Liver (tissue), 8 donors: ENCODE measurements at regions not wholly inside any gene's neighbourhood (a gene's known extent, or its start where the extent isn't known, plus 50 kb on each side); places are given as distances from the start of the nearest gene placed in this dataset.

Source experiments
- DNase-seq: peaks from one replicate; pipeline ENCODE4 v3.0.0-alpha.2; 2017; ENCODE audit warnings: low spot score
- H3K27ac ChIP-seq, 2 donors: one replicate each; pipeline ENCODE4 v1.7.0; 2013; ENCODE audit warnings: inconsistent platforms in 2 of 2, low read length in 2 of 2, control low read depth in 1 of 2, low read depth in 1 of 2, mild to moderate bottlenecking in 1 of 2
- H3K27me3 ChIP-seq, 4 donors: one replicate each; pipeline versions ENCODE4 v1.6.1 to v1.7.0; 2013; ENCODE audit warnings: low read length in 3 of 4, inconsistent platforms in 1 of 4, mild to moderate bottlenecking in 1 of 4, moderate library complexity in 1 of 4; ENCODE audit not compliant: control insufficient read depth in 4 of 4, insufficient read depth in 4 of 4
- H3K36me3 ChIP-seq, 4 donors: one replicate each; pipeline versions ENCODE4 v1.6.1 to v1.7.0; 2013; ENCODE audit warnings: low read length in 3 of 4, mild to moderate bottlenecking in 3 of 4, low read depth in 1 of 4, moderate library complexity in 1 of 4; ENCODE audit not compliant: control insufficient read depth in 4 of 4, insufficient read depth in 3 of 4
- H3K4me1 ChIP-seq, 4 donors: one replicate each; pipeline versions ENCODE4 v1.6.1 to v1.7.0; 2013; ENCODE audit warnings: low read length in 3 of 4, mild to moderate bottlenecking in 3 of 4, moderate library complexity in 1 of 4; ENCODE audit not compliant: control insufficient read depth in 4 of 4, insufficient read depth in 4 of 4
- H3K4me3 ChIP-seq, 3 donors: one replicate each; pipeline versions ENCODE4 v1.6.1 to v1.7.0; 2013; ENCODE audit warnings: low read length in 3 of 3, control low read depth in 1 of 3, low read depth in 1 of 3, mild to moderate bottlenecking in 1 of 3
- H3K9ac ChIP-seq, 2 donors: one replicate each; pipeline ENCODE4 v1.7.0; 2013; ENCODE audit warnings: low read length in 2 of 2, mild to moderate bottlenecking in 2 of 2, moderate library complexity in 2 of 2, control low read depth in 1 of 2, low read depth in 1 of 2
- H3K9me3 ChIP-seq, 4 donors: one replicate each; pipeline versions ENCODE4 v1.6.1 to v1.7.0; 2013; ENCODE audit warnings: low read length in 3 of 4; ENCODE audit not compliant: control insufficient read depth in 4 of 4
- EGR1 ChIP-seq, 2 donors: IDR thresholded peaks; 2 replicates each; pipeline ENCODE4 v1.6.1; 2016 to 2018; ENCODE audit warnings: antibody characterized with exemption in 2 of 2, low read depth in 2 of 2
- FOXA1 ChIP-seq: IDR thresholded peaks from 2 replicates; pipeline ENCODE4 v1.6.1; 2016; ENCODE audit warnings: antibody characterized with exemption
- FOXA2 ChIP-seq: IDR thresholded peaks from 2 replicates; pipeline ENCODE4 v1.6.1; 2016; ENCODE audit warnings: antibody characterized with exemption
- GABPA ChIP-seq, 2 donors: IDR thresholded peaks in 1 of 2; conservative IDR thresholded peaks in 1 of 2; 2 replicates each; pipeline ENCODE4 v1.6.1; 2016; ENCODE audit warnings: antibody characterized with exemption in 2 of 2, mild to moderate bottlenecking in 1 of 2, moderate library complexity in 1 of 2
- HNF4A ChIP-seq, 2 donors: conservative IDR thresholded peaks; 2 replicates each; pipeline ENCODE4 v1.6.1; 2016; ENCODE audit warnings: antibody characterized with exemption in 2 of 2, mild to moderate bottlenecking in 2 of 2
- HNF4G ChIP-seq: IDR thresholded peaks from 2 replicates; pipeline ENCODE4 v1.6.1; 2016; ENCODE audit warnings: antibody characterized with exemption
- JUND ChIP-seq, 2 donors: IDR thresholded peaks; 2 replicates each; pipeline ENCODE4 v1.6.1; 2016; ENCODE audit warnings: antibody characterized with exemption in 2 of 2
- NR2F2 ChIP-seq: IDR thresholded peaks from 2 replicates; pipeline ENCODE4 v1.6.1; 2016; ENCODE audit warnings: antibody characterized with exemption
- RAD21 ChIP-seq, 2 donors: IDR thresholded peaks; 2 replicates each; pipeline ENCODE4 v1.6.1; 2016; ENCODE audit warnings: antibody characterized with exemption in 2 of 2, mild to moderate bottlenecking in 2 of 2
- RXRA ChIP-seq, 2 donors: IDR thresholded peaks; 2 replicates each; pipeline ENCODE4 v1.6.1; 2017 to 2018; ENCODE audit warnings: antibody characterized with exemption in 2 of 2, mild to moderate bottlenecking in 1 of 2
- SP1 ChIP-seq: IDR thresholded peaks from 2 replicates; pipeline ENCODE4 v1.6.1; 2018; ENCODE audit warnings: antibody characterized with exemption, mild to moderate bottlenecking
- TAF1 ChIP-seq: conservative IDR thresholded peaks from 2 replicates; pipeline ENCODE4 v1.6.1; 2016; ENCODE audit warnings: antibody characterized with exemption, mild to moderate bottlenecking
- YY1 ChIP-seq: IDR thresholded peaks from 2 replicates; pipeline ENCODE4 v1.6.1; 2016; ENCODE audit warnings: antibody characterized with exemption, mild to moderate bottlenecking
- WGBS: extraction: QIAGEN DNeasy Blood & Tissue Kit; methylation state at CpG from one replicate; pipeline ENCODE4 v1.1.7; 2013; 5-methylcytosine and 5-hydroxymethylcytosine counted together
- TF ChIP-seq, protein P1 (sequence below): IDR thresholded peaks from 2 replicates; pipeline ENCODE4 v1.6.1; 2016; ENCODE audit warnings: antibody characterized with exemption, mild to moderate bottlenecking
- TF ChIP-seq, protein P2 (sequence below): IDR thresholded peaks from 2 replicates; pipeline ENCODE4 v1.6.1; 2016; ENCODE audit warnings: antibody characterized with exemption
- TF ChIP-seq, protein P3 (sequence below): IDR thresholded peaks from 2 replicates; pipeline ENCODE4 v1.6.1; 2016; ENCODE audit warnings: antibody characterized with exemption
- TF ChIP-seq, protein P4 (sequence below): IDR thresholded peaks from 2 replicates; pipeline ENCODE4 v1.6.1; 2016; ENCODE audit warnings: antibody characterized with exemption
- TF ChIP-seq, protein P5 (sequence below): fragments of 150-350 bp; IDR thresholded peaks from 2 replicates; pipeline ENCODE4 v1.5.1; 2017; ENCODE audit warnings: improper control_type of control experiment, low read depth, low read length; ENCODE audit not compliant: missing input control
- donor health status: healthy.
- donor health status: healthy.
- donor health status: healthy.
- donor health status: healthy.
- donor health status: healthy.

DNA sequence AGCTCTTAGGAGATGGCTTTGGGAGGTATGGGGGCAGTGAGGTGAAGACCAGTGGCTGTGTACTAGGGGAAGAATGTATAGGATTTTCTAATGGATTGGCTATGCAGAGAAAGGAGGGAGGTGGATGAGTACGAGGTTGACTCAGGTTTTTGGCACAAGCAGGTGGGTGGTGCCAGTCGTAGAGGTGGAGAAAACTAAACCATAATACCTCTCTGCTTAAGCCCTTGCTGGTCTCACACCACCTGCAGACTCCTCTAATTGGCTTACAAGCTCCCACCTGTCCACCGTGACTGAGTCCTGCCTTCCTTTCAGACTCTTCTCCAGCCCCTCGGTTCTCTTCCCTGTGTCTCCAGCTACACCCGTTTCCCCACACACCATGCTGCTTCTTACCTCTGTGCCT, 521.7 kb upstream of the CLINT1 start:
- 84% methylated on average over 5 of the region's 5 CpGs for WGBS

DNA sequence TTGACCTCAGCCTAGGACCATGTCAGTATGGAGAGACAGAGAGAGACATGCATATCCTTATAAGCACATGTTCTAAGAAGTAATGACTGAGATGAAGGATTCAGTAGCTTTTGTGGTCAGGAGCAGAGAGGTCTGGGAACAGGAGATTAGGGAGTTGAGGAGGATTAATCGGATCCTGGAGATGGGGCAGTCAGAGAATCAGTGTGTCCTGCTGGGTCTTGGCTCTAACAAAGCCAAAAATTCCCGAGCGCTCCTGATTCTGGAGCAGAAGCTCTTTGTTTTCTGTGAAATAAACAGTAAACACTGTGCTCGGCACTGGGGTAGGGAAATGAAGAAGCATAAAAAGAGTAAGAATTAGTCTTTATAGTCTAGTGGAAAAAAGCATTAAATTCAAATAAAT, 520.0 kb upstream of the CLINT1 start:
- 93% methylated on average over 4 of the region's 4 CpGs for WGBS
- no peaks in the 10 kb centered on the region for H3K27me3 ChIP-seq
- no peak overlapping the region for H3K9ac ChIP-seq
- H3K4me1 ChIP-seq, result no peaks in the 10 kb centered on the region
- DNase-seq, result no peak
- H3K27ac ChIP-seq, result no peak overlapping the region
- H3K36me3 ChIP-seq, result no peaks in the 10 kb centered on the region
- no peaks in the 10 kb centered on the region for H3K9me3 ChIP-seq
- no peak overlapping the region for H3K4me3 ChIP-seq
- TF ChIP-seq, protein P1, sequence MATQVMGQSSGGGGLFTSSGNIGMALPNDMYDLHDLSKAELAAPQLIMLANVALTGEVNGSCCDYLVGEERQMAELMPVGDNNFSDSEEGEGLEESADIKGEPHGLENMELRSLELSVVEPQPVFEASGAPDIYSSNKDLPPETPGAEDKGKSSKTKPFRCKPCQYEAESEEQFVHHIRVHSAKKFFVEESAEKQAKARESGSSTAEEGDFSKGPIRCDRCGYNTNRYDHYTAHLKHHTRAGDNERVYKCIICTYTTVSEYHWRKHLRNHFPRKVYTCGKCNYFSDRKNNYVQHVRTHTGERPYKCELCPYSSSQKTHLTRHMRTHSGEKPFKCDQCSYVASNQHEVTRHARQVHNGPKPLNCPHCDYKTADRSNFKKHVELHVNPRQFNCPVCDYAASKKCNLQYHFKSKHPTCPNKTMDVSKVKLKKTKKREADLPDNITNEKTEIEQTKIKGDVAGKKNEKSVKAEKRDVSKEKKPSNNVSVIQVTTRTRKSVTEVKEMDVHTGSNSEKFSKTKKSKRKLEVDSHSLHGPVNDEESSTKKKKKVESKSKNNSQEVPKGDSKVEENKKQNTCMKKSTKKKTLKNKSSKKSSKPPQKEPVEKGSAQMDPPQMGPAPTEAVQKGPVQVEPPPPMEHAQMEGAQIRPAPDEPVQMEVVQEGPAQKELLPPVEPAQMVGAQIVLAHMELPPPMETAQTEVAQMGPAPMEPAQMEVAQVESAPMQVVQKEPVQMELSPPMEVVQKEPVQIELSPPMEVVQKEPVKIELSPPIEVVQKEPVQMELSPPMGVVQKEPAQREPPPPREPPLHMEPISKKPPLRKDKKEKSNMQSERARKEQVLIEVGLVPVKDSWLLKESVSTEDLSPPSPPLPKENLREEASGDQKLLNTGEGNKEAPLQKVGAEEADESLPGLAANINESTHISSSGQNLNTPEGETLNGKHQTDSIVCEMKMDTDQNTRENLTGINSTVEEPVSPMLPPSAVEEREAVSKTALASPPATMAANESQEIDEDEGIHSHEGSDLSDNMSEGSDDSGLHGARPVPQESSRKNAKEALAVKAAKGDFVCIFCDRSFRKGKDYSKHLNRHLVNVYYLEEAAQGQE, result no peak
- TF ChIP-seq EGR1 (IDR thresholded peaks at IDR 0.05; ENCODE audit: low read depth in 2 of 2) (no peak), TAF1 (no peak), FOXA2 (no peak), YY1 (no peak), NR2F2 (no peak), JUND (IDR thresholded peaks at IDR 0.05) (no peak), HNF4G (no peak), GABPA (IDR thresholded peaks at IDR 0.05 in 1 of 2, conservative IDR thresholded peaks at IDR 0.05 in 1 of 2) (no peak), RAD21 (IDR thresholded peaks at IDR 0.05) (no peak), RXRA (IDR thresholded peaks at IDR 0.05) (no peak), FOXA1 (no peak)
- TF ChIP-seq, protein P2, sequence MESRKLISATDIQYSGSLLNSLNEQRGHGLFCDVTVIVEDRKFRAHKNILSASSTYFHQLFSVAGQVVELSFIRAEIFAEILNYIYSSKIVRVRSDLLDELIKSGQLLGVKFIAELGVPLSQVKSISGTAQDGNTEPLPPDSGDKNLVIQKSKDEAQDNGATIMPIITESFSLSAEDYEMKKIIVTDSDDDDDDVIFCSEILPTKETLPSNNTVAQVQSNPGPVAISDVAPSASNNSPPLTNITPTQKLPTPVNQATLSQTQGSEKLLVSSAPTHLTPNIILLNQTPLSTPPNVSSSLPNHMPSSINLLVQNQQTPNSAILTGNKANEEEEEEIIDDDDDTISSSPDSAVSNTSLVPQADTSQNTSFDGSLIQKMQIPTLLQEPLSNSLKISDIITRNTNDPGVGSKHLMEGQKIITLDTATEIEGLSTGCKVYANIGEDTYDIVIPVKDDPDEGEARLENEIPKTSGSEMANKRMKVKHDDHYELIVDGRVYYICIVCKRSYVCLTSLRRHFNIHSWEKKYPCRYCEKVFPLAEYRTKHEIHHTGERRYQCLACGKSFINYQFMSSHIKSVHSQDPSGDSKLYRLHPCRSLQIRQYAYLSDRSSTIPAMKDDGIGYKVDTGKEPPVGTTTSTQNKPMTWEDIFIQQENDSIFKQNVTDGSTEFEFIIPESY, result no peak
- TF ChIP-seq, protein P3, sequence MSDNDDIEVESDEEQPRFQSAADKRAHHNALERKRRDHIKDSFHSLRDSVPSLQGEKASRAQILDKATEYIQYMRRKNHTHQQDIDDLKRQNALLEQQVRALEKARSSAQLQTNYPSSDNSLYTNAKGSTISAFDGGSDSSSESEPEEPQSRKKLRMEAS, result no peak

More for the DNA sequence above, 521.7 kb upstream of the CLINT1 start:
- TF ChIP-seq SP1, result no peak
- TF ChIP-seq TAF1, result no peak
- no peak for TF ChIP-seq EGR1 (IDR thresholded peaks at IDR 0.05; ENCODE audit: low read depth in 2 of 2)
- TF ChIP-seq RXRA (IDR thresholded peaks at IDR 0.05), result no peak
- TF ChIP-seq YY1, result no peak
- TF ChIP-seq, protein P4, sequence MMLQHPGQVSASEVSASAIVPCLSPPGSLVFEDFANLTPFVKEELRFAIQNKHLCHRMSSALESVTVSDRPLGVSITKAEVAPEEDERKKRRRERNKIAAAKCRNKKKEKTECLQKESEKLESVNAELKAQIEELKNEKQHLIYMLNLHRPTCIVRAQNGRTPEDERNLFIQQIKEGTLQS, result no peak
- TF ChIP-seq, protein P5, sequence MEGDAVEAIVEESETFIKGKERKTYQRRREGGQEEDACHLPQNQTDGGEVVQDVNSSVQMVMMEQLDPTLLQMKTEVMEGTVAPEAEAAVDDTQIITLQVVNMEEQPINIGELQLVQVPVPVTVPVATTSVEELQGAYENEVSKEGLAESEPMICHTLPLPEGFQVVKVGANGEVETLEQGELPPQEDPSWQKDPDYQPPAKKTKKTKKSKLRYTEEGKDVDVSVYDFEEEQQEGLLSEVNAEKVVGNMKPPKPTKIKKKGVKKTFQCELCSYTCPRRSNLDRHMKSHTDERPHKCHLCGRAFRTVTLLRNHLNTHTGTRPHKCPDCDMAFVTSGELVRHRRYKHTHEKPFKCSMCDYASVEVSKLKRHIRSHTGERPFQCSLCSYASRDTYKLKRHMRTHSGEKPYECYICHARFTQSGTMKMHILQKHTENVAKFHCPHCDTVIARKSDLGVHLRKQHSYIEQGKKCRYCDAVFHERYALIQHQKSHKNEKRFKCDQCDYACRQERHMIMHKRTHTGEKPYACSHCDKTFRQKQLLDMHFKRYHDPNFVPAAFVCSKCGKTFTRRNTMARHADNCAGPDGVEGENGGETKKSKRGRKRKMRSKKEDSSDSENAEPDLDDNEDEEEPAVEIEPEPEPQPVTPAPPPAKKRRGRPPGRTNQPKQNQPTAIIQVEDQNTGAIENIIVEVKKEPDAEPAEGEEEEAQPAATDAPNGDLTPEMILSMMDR, result no peak
- TF ChIP-seq GABPA (IDR thresholded peaks at IDR 0.05 in 1 of 2, conservative IDR thresholded peaks at IDR 0.05 in 1 of 2), result no peak
- TF ChIP-seq FOXA2, result no peak
- no peak for TF ChIP-seq JUND (IDR thresholded peaks at IDR 0.05)
- TF ChIP-seq, protein P1, result no peak
- no peak for TF ChIP-seq FOXA1
- TF ChIP-seq HNF4G, result no peak
- no peak for TF ChIP-seq RAD21 (IDR thresholded peaks at IDR 0.05)
- no peak for TF ChIP-seq NR2F2
- no peak for TF ChIP-seq HNF4A (conservative IDR thresholded peaks at IDR 0.05)
- Histone ChIP-seq H3K36me3 (no peaks in the 10 kb centered on the region), H3K4me1 (no peaks in the 10 kb centered on the region), H3K9ac (no peak overlapping the region), H3K27me3 (no peaks in the 10 kb centered on the region), H3K27ac (no peak overlapping the region), H3K4me3 (no peak overlapping the region), H3K9me3 (peaks cover 0 to 2% (median 0%) of the 10 kb centered on the region in 4 donors)
- no peak for DNase-seq
